ENCODE measurements at regions not wholly inside any gene's neighbourhood (a gene's known extent, or its start where the extent isn't known, plus 50 kb on each side); places are given as distances from the start of the nearest gene placed in this dataset.

GRCh38 chr15:62757535-62757934 lies 285.0 kb upstream of the TPM1 start:
- Histone ChIP-seq H3K36me3 (peaks cover 14% of the 10 kb centered on the region), H3K27me3 (no peaks in the 10 kb centered on the region), H3K4me3 (no peak overlapping the region), H3K4me1 (peaks cover 0 to 11% of the 10 kb centered on the region in 2 donors), H3K9me3 (no peaks in the 10 kb centered on the region), H3K27ac (peak overlapping the region; percentile 41 to 70)
- TF ChIP-seq, protein P1, sequence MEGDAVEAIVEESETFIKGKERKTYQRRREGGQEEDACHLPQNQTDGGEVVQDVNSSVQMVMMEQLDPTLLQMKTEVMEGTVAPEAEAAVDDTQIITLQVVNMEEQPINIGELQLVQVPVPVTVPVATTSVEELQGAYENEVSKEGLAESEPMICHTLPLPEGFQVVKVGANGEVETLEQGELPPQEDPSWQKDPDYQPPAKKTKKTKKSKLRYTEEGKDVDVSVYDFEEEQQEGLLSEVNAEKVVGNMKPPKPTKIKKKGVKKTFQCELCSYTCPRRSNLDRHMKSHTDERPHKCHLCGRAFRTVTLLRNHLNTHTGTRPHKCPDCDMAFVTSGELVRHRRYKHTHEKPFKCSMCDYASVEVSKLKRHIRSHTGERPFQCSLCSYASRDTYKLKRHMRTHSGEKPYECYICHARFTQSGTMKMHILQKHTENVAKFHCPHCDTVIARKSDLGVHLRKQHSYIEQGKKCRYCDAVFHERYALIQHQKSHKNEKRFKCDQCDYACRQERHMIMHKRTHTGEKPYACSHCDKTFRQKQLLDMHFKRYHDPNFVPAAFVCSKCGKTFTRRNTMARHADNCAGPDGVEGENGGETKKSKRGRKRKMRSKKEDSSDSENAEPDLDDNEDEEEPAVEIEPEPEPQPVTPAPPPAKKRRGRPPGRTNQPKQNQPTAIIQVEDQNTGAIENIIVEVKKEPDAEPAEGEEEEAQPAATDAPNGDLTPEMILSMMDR (IDR thresholded peaks at IDR 0.05): no peak
- DNase-seq (ENCODE audit: low spot score): no peak

- TF ChIP-seq, protein P1 (IDR thresholded peaks at IDR 0.05): no peak
- DNase-seq (ENCODE audit: low spot score): peak; percentile 84
- Histone ChIP-seq H3K4me1 (peaks cover 0 to 11% of the 10 kb centered on the region in 2 donors), H3K9me3 (no peaks in the 10 kb centered on the region), H3K4me3 (no peak overlapping the region), H3K36me3 (peaks cover 14% of the 10 kb centered on the region), H3K27me3 (no peaks in the 10 kb centered on the region), H3K27ac (peak overlapping the region; percentile 41 to 70)
Observed at GRCh38 chr15:62758126-62758951, 284.2 kb upstream of the TPM1 start.

DNA sequence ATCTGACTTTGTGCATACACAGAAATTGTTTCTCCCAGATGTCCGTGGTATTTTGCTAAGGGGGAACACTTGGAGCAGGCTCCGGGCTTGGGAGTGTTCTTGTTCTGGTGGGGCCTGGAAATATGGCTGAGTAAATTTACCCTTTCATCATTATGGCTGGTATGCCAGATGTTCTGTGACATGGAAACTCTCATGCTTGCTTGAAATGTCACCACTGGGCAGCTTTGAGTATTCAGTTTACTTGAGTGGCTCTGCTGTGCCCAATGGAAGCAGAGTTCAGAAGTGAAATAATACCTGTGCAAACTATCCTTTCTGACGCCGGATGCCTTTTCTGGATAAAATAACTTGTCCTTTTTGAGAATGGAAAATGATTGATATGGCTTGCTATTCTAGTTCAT lies 283.6 kb upstream of the TPM1 start:
- DNase-seq (ENCODE audit: low spot score): no peak
- H3K4me3 ChIP-seq: no peak overlapping the region
- peaks cover 14% of the 10 kb centered on the region for H3K36me3 ChIP-seq

DNA sequence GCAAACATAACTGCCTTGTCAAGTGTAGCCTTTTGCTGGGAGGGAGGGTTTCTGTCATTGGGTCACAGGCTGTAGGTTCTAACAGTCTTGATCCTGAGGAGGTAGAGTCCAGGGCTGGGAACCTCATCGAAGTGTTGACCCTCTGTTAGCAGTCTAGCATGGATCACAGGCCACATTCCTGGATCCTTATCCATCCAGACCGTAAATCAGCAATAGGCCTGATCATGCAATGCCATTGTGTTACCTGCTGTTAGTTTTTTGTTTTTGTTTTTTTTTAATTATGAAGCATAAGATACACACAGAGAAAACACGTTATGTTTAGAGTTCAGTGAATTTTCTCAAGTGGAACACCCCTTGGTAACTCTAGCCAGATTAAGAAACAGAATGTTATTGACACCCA lies 282.0 kb upstream of the TPM1 start:
- H3K27ac ChIP-seq: no peak overlapping the region
- no peak overlapping the region for H3K4me3 ChIP-seq
- TF ChIP-seq, protein P1 (IDR thresholded peaks at IDR 0.05): no peak
- H3K4me1 ChIP-seq: peaks cover 0 to 11% of the 10 kb centered on the region in 2 donors
- peaks cover 14% of the 10 kb centered on the region for H3K36me3 ChIP-seq
- no peaks in the 10 kb centered on the region for H3K27me3 ChIP-seq
- no peak for DNase-seq (ENCODE audit: low spot score)
- H3K9me3 ChIP-seq: no peaks in the 10 kb centered on the region

More for the DNA sequence above, 283.6 kb upstream of the TPM1 start:
- Histone ChIP-seq H3K27ac (peak overlapping the region; percentile 41 to 70), H3K27me3 (no peaks in the 10 kb centered on the region), H3K4me1 (peaks cover 0 to 11% of the 10 kb centered on the region in 2 donors), H3K9me3 (no peaks in the 10 kb centered on the region)
- TF ChIP-seq, protein P1 (IDR thresholded peaks at IDR 0.05): no peak

GRCh38 chr15:62765916-62766315 lies 276.6 kb upstream of the TPM1 start:
- no peaks in the 10 kb centered on the region for H3K27me3 ChIP-seq
- no peak overlapping the region for H3K4me3 ChIP-seq
- no peak overlapping the region for H3K27ac ChIP-seq
- TF ChIP-seq, protein P1 (IDR thresholded peaks at IDR 0.05): no peak
- no peak for DNase-seq (ENCODE audit: low spot score)
- H3K9me3 ChIP-seq: no peaks in the 10 kb centered on the region
- H3K4me1 ChIP-seq: no peaks in the 10 kb centered on the region
- H3K36me3 ChIP-seq: peaks cover 14% of the 10 kb centered on the region

Data from right atrium auricular region (tissue), 2 donors.